Heart left ventricle (tissue), 13 donors: ENCODE measurements at regions not wholly inside any gene's neighbourhood (a gene's known extent, or its start where the extent isn't known, plus 50 kb on each side); places are given as distances from the start of the nearest gene placed in this dataset.

Source experiments
- CTCF ChIP-seq, 12 donors: fragments of 200-600 bp; sonication (generic) in 4 of 12; IDR thresholded peaks; one replicate each; pipeline versions ENCODE4 v1.5.0 to v1.8.0; 2018 to 2022; ENCODE audit warnings: antibody characterized with exemption in 12 of 12, mild to moderate bottlenecking in 5 of 12
- POLR2A ChIP-seq, 2 donors: fragments of 450-650 bp; IDR thresholded peaks; one replicate each; pipeline ENCODE4 v1.6.1; 2017; ENCODE audit warnings: antibody characterized with exemption in 2 of 2, mild to moderate bottlenecking in 2 of 2, moderate library complexity in 2 of 2
- donor health status: ischemic (EF 13 %, LVEDD 7.1; RV severe dilation, severe dysfunction).
- donor health status: DM: no; HTN: yes; CAD: no.
- donor health status: DM: no; HTN: no; CAD: no.
- donor health status: ischemic (EF 25% LVEDD 6.9; RV normal size, moderate dysfunction).
- donor health status: ischemic (EF 25% LVEDD 5.7; RV mildly dilated, moderate dysfunction).
- donor health status: ischemic (EF 35%, LVEDD 5.7; RV mildly dilated, moderate dysfunction).
- donor health status: nonischemic (EF 11% LVEDD 7.7; RV severe dilation, severe dysfunction).
- donor health status: DM: yes; HTN: yes; CAD: no.
- donor health status: PGD.
- donor health status: ischemic (EF 29% LVEDD 5.4; RV normal size, mild dysfunction).
- donor health status: nonischemic (EF 23%, LVEDD 6.1; RV moderate dilation, normal function).

GRCh38 chr7:81014908-81015307, 96.1 kb upstream of the SEMA3C start:
- TF ChIP-seq POLR2A (IDR thresholded peaks at IDR 0.05) (no peak), CTCF (IDR thresholded peaks at IDR 0.05) (no peak)
